ENCODE measurements at regions not wholly inside any gene's neighbourhood (a gene's known extent, or its start where the extent isn't known, plus 50 kb on each side); places are given as distances from the start of the nearest gene placed in this dataset.
"Not testable (repeated sequence)": the region's sequence is repeated elsewhere in the genome, so short reads cannot be mapped to it uniquely, and the experiment has no call there.

DNA sequence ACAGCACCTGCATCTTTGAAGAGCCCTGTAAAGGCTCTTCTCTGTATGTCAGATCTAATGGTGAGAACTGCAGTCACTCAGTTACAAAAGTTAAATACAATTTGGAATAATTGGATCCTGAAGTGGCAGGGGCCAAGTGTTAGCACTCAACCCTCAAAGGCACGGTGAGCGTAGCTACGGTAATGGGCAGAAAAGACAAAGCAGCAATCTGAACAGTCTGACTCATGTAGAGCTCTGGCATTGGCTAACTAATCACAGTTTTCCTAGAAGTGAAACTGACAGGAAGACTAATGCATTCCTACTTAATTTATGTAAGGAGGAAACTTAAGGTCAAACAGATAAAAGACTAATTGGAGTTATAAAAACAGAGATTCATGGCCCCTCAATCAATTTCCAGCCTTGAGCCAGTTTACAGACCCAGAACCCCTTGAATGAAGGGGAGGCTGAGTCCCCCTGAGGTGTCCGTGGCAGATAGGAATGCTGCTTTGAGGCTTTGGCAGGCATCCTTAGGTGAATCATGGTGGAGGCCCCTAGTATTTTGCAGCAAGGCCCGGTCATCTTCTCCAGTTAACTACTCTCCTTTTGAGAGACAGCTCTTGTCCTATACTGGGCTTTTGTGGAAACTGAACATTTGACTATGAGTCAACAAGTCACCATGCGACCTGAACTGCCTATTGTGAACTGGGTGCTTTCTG, 450.7 kb downstream of the ZNF33B start:
- not testable (repeated sequence) for DNase-seq (ENCODE audit: low spot score)

DNA sequence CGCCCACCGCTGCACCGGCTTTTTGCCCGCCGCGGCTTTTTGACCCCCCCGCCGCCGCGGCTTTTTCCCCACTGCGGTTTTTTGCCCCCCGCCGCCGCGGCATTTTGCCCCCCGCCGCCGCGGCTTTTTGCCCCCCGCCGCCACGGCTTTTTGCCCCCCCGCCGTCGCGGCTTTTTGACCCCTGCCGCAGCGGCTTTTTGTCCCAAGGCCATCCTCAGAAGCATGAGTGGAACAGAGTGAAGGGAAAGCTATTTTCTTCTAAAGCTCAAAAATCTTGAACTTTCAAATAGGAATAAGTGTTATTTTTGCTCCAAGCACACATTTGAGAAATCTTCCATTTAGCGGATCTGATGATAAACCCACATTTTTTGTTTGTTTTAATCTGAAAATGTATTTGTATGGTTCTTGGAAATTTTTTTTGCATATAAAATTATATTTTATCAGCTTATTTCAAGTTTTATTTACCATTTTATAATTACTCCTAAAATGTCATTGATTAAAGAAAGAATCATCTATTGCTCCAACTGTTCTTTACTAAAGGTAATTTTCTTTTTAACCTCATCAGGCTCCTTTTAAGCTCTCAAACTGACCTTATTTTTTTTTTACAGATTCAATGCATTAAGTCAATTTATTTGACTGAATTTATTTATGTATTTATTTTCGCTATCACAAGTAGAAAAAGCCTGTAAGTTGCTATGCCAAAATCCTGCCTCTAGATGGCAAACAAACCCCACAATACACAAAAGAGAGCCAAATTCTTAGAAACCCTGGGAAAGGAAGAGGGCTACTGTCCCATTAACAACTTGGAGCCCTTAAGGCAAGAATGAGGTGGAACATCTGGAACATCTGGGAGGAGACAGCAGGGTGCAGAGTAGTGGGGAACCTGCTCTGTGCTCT, 460.3 kb downstream of the ZNF33B start:
- not testable (repeated sequence) for DNase-seq (ENCODE audit: low spot score)

DNA sequence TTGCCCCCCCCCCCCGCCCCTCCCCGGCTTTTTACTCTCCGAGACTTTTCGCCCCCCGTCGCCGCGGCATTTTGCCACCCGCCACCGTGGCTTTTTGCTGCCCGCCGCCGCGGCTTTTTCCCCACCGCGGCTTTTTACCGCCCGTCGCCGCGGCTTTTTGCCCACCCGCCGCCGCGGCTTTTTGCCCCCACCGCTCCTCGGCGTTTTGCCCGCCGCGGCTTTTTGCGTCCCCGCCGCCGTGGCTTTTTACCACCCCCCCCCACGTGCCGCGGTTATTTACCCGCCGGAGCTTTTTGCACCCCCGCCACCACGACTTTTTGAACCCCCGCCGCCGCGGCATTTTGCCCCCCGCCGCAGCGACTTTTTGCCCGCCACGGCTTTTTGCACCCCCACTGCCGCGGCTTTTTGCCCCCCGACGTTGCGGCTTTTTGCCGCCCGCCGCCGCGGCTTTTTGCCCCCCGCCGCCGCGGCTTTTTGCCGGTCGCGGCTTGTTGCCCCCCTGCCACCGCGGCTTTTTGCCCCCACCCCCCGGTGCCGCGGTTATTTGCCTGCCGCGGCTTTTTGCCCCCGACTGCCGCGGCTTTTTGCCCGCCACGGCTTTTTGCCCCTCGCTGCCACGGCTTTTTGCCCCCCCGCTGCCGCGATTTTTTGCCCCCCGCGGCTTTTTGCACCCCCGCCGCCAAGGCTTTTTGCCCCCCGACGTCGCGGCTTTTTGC, 461.1 kb downstream of the ZNF33B start:
- no peak for DNase-seq (ENCODE audit: low spot score)

DNA sequence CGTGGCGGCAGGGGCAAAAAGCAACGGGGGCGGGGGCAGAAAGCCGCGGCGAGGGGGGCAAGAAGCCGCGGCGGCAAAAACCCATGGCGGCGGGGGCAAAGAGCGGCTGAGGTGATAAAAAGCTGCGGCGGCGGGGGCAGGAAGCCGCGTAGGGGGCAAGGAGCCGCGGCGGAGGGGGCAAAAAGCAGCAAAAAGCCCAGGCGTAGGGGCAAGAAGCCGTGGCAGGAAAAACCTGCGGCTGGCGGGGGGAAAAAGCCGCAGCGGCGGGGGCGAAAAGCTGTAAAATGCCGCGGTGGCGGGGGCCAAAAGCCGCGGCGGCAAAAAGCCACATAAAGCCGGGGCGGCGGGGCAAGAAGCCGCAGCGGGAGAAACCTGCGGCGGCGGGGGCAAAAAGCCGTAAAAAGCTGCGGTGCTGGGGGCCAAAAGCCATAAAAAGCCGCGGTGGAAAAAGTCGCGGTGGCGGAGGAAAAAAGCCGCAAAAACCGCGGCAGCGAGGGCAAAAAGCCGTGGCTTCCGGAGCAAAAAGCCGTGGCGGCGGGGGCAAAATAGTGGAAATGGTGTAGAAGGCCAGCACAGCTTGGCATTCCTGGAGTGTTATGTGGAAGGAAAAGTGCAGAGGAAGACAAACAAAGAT, 487.8 kb downstream of the ZNF33B start:
- no peak for DNase-seq (ENCODE audit: low spot score)

DNA sequence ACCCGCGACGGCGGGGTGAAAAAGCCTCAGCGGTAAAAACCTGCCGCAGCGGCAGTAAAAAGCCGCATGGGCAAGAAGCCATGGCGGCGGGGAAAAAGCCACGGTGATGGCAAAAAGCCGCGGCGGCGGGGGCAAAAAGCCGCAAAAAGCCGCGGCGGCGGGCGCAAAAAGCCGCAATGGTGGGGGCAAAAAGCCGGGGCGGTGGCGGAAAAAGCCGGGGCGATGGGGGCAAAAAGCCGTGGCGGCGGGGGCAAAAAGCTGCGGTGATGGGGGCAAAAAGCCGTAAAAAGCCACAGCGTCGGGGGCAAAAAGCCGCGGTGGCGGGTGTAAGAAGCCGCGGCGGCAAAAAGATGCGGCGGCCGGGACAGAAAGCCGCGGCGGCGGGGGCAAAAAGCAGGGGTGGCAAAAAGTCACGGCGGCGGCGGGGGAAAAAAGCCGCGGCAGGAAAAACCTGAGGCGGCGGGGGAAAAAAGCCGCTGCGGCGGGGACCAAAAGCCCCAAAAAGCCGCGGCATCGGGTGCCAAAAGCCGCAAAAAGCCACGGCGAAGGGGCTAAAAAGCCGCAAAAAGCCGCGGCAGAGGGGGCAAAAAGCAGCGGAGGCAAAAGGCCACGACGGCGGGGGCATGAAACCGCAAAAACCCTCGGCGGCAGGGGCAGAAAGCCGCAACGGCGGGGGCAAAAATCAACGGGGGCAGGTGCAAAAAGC, 488.5 kb downstream of the ZNF33B start:
- DNase-seq (ENCODE audit: low spot score): no peak

DNA sequence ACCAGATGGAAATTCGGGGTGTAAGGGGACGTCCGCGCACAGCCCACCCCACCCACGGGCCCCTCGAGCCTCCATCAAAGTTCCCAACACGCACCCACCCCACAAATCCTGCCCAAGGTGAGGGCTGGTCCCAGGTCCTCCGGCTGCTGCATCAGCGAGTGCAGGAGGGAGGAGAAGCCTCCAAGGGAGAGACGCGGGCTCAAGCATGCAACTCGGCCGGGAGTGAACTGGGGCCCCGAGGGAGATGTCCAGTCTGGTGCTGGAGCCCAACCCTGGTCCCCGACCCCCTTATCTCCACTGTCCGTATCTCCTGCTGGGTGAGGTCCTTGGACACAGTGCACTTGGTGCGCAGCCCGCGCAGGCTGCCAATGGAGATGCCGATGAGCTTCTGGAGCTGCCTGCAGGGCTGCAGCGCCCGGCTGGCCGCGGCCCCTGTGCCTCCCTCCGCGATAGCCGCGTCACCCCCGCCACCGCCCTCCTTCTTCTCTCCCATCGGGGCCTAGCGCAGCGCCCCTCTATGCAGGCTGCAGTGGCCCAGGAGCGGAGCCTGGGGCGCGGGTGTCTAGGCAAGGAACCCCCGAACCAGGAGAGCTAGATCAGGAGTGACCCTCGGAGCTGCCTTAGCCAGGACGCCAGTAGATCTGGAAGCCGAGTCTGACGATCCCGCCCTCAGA, 489.2 kb downstream of the ZNF33B start:
- no peak for DNase-seq (ENCODE audit: low spot score)

DNA sequence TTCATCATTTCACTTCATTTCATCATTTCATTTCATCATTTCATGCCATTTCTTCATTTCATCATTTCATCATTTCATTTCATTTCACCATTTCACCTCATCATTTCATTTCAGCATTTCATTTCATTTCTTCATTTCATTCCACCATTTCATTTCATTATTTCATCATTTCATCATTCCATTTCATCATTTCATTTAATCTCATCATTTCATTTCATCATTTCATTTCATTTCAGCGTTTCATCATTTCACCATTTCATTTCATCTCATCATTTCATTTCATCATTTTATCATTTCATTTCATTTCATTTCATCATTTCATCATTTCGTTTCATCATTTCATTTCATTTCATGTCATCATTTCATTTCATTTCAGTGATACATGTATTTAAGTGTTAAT, 492.2 kb downstream of the ZNF33B start:
- not testable (repeated sequence) for DNase-seq (ENCODE audit: low spot score)

DNA sequence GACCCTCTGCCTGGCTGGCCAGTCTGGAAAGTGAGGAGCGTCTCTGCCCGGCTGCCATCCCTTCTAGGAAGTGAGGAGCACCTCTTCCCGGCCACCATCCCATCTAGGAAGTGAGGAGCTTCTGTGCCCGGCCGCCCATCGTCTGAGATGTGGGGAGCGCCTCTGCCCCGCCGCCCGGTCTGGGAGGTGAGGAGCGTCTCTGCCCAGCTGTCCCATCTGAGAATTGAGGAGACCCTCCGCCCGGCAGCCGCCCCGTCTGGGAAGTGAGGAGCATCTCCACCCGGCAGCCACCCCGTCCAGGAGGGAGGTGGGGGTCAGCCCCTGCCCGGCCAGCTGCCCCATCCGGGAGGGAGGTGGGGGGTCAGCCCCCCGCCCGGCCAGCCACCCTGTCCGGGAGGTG, 500.3 kb downstream of the ZNF33B start:
- DNase-seq (ENCODE audit: low spot score): not testable (repeated sequence)

DNA sequence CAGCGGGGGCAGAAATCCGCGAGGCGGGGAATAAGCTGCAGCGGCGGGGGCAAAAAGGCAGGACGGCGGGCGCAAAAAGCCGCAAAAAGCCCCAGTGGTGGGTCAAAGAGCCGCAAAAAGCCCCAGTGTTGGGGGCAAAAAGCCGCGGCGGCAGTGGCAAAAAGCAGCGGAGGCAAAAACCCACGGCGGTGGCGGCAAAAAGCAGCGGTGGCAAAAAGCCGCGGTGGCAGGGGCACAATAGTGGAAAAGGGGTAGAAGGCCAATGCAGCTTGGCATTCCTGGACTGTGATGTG, 525.3 kb downstream of the ZNF33B start:
- DNase-seq (ENCODE audit: low spot score): no peak

DNA sequence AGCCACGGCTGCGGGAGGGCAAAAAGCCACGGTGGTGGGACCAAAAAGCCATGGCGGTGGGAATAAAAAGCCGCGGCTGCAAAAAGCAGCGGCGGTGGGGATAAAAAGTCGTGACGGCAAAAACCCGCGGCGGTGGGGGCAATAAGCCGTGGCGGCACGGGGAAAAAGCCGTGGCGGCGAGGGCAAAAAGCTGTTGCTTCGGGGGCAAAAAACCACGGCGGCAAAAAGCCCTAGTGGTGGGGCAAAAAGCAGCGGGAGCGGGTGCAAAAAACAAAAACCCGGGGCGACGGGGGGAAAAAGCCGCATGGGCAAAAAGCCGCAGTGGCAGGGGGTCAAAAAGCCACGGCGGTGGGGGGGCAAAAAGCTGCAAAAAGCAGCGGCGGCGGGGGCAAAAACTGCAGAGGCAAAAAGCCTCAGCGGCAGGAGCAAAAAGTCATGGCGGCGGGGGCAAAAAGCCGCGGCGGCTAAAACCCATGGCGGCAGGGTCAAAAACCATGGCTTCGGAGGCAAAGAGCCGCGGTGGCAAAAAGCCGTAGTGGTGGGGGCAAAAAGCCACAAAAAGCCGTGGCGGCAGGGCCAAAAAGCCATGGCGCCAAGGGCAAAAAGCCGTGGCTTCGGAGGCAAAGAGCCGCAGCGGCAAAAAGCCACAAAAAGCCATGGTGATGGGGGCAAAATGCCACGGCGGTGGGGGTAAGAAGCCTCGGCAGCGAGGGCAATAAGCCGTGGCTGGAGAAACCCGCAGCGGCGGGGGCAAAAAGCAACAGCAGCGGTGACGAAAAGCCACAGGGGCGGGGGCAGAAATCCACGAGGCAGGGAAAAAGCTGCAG, 525.8 kb downstream of the ZNF33B start:
- no peak for DNase-seq (ENCODE audit: low spot score)

DNA sequence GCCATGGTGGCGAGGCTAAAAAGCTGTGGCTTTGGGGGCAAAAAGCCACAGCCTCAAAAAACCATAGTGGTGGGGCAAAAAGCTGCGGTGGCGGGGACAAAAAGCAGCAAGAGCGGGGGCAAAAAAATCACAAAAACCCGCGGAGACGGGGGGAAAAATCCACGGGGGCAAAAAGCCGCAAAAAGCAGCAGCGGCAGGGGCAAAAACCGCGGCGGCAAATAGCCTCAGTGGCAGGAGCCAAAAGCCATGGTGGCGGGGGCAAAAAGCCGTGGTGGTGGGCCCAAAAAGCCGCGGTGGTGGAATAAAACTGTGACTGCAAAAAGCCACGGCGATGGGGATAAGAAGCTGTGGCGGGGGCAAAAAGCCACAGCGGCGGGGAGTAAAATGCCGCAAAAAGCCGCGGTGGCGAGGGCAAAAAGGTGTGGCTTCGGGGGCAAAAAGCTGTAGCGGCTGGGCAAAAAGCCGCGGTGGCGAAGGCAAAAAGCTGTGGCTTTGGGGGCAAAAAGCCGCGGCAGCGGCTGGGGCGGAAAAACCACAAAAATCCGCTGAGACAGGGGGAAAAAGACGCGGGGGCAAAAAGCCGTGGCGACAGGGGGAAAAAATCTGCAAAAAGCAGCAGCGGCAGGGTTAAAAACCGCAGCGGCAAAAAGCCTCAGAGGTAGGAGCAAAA, 526.6 kb downstream of the ZNF33B start:
- DNase-seq (ENCODE audit: low spot score): no peak

DNA sequence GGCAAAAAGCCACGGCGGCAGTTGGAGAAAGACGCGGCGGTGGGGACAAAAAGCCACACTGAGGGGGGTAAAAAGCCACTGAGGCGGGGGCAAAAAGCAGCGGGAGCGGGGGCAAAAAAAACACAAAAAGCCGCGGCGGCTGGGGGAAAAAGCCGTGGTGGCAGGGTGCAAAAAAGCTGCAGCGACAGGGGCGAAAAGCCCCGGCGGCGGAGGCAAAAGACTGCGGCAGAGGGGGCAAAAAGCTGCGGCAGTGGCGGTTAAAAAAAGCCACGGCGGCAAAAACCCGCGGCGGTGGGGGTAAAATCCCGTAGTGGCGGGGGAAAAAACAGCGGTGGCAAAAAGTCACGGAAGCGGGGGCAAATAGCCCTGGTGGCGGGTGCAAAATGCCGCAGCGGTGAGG, 527.3 kb downstream of the ZNF33B start:
- DNase-seq (ENCODE audit: low spot score): no peak

Data from HuH-7.5 (cell line).